GM19452 (cell line): ENCODE measurements at regions not wholly inside any gene's neighbourhood (a gene's known extent, or its start where the extent isn't known, plus 50 kb on each side); places are given as distances from the start of the nearest gene placed in this dataset.

Experiments
- ATAC-seq: cut with Tn5 transposase; IDR thresholded peaks from one replicate; pipeline ENCODE4 v1.9.1; 2021; ENCODE audit not compliant: unreplicated experiment

DNA sequence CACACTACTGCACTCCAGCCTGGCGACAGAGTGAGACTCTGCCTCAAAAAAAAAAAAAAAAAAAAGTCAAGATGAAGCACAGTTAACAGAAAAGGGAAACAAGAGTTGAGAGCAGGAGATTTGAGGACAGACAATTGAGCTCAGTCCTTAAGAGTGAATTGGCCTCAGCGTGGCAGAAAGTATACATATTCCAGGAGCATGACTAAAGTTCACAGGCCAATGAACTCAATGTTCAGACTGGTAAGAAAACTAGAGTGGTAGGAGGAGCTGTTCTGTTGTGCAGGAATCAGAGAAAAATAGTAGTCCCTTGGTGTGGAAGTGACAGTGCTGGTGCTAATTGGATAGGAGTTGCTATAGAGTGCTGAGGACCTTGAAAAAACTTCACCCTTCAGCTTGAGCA, 60.0 kb downstream of the NRN1 start:
- ATAC-seq = no peak

DNA sequence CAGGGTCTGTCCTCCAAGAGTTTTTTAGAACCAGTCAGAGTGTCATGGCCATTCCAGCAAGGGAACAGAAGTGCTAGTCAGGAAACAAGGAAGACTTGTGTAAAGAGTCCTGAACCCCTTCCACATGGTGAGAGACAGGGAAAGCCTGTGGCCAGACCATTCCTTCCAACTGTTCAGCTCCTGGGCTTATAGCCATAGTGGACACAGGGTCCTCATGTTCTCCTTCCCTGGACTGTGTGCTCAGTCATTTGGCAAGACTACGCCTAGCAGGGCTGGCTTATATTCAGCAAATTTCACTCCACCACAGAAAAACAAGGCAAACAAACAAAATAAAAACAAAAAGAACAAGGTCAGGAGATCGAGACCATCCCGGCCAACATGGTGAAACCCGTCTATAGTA, 60.5 kb downstream of the NRN1 start:
- no peak for ATAC-seq

- no peak for ATAC-seq
Observed at GRCh38 chr6:5943591-5943990, 63.1 kb downstream of the NRN1 start.

- no peak for ATAC-seq
Observed at GRCh38 chr6:5942591-5942990, 64.1 kb downstream of the NRN1 start.

GRCh38 chr6:5941188-5941587, 65.5 kb downstream of the NRN1 start:
- ATAC-seq = no peak

- no peak for ATAC-seq
Observed at GRCh38 chr6:5938934-5939333, 67.8 kb downstream of the NRN1 start.

- ATAC-seq = no peak
Observed at GRCh38 chr6:5937936-5938706, 68.6 kb downstream of the NRN1 start.

DNA sequence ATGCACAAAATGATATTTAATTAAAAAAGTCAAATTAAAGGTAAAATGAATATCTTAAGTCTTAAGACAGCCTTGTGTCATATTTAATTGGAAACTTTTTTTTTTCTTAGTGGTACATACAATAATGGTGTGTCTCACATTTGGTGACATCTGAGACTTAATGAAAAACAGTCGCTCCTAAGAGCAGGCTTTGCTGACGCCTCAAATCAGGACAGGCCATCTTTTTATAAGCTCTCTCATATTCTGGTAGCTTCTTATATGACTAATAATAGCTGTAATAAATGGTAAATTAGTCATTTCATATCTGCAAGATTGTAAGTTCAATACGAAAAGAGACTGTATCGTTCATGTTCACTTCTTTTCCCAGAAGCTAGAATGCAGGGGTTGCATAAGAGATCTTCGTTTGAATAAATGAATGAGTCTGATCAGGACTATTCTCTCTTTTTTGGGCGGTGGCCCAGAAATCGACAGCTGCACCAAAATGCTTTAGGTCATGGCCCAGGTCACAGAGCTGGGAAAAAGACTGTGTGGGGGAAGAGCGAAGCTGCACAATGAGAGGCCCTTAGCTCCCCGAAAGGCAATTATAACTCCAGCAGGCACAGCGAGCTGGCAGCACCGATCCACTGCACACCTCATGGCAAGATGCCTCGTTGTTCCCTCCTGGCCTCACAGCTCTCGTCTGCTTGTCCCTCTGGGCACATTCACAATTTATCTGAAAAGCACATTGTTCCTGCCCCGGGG, 69.4 kb downstream of the NRN1 start:
- no peak for ATAC-seq

GRCh38 chr6:5936631-5937030, 70.1 kb downstream of the NRN1 start:
- ATAC-seq = no peak

GRCh38 chr6:5936140-5936539, 70.6 kb downstream of the NRN1 start:
- ATAC-seq = no peak

- ATAC-seq = no peak
Observed at GRCh38 chr6:5930968-5931367, 75.8 kb downstream of the NRN1 start.

DNA sequence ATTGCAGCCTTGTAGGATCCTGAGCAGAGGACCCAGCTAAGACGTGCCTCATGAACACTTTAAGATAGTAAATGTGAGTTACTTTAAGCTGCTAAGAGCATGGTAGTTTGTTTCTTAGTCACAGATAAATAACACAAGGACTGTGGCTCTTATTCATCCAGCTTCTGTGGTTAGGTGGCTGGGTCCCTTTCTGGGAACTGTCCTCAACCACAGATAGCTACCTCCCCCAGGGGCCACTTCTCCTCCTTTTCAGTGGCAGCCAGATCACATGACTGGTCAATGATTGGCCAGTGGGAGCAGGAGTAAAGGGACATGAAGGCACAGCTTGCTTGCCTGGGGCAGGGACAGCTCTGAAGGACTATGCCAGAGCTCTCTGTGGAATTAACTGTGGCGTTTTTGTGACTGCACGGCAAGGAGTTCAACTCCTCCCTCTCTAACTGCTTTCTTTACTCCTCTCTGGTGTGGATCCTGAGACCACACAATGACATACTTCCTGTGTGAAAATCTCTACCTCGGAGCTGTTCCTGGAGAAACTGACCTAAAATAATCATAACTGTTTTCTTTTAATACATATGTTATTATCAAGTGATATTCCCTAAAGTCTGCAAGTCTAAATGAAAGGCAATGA, 76.5 kb downstream of the NRN1 start:
- ATAC-seq = no peak

DNA sequence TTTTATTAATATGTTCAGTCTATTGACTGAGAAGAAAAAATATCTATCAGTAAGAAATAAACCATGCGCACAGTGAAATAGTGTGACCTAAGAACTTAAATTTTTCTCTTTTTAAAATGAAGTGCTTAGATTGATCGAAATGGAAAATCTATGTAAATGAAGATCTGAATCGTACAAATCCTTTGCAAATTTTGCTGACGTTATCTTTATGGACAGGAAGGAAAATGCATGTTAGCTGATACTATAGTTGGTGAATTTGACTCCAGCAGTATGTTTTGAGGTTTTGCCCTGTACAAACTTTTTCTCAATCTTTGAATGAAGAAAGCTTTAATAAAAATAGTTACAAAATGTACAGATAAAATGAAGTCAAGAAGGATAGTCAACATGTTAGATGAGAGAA, 82.9 kb downstream of the NRN1 start:
- ATAC-seq = no peak

- ATAC-seq = no peak
Observed at GRCh38 chr6:5922230-5922629, 84.5 kb downstream of the NRN1 start.

DNA sequence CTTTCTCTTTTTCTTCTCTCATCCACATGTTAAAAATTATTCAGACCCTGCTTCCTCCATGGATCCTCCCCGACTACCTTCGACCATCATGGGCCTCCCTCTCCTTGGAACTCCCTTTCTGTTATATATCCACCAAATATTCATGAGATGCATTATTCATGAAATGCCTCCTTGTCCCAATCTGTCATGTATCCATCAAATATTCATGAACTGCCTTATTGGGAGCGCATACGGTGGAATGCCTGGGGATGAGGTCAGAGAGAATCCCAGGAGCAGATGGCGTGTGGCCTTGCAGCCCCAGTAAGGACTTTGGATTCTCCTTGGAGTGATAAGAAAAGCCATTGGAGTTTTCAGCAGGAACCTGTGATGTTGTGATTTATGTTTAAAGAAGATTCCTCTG, 97.0 kb downstream of the NRN1 start:
- ATAC-seq = no peak

DNA sequence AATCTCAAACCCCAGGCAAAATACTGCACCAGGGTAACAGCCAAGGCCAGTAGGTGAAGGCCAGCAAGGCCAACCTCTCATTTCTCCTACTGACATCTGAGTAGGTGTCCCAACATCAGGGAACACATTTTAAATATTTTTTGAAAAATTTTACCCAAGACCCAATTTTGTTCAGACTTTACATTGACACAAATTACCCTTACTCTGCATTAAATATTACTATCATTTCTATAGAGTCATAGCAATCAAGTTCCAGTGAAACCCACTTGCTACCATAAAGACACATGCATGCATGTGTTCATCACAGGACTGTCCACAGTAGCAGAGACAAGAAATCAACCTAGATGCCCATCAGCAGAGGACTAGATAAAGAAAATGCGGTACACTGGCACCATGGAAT, 99.9 kb downstream of the NRN1 start:
- no peak for ATAC-seq

DNA sequence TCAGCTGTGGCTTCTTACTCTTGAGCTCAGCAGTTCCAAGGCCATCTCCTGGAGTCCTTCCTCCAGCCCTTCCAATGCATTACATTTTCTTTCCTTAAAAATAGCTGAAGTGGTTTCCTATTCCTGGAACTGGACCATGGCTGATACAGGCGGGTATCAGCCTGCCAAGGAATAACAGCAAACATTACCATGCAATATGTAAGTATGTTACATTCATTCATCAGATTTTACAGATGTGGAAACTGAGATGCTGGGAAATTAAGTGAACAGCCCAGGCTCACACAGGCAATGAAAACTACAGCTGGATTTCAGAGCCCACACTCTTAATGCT, 100.4 kb downstream of the NRN1 start:
- no peak for ATAC-seq

DNA sequence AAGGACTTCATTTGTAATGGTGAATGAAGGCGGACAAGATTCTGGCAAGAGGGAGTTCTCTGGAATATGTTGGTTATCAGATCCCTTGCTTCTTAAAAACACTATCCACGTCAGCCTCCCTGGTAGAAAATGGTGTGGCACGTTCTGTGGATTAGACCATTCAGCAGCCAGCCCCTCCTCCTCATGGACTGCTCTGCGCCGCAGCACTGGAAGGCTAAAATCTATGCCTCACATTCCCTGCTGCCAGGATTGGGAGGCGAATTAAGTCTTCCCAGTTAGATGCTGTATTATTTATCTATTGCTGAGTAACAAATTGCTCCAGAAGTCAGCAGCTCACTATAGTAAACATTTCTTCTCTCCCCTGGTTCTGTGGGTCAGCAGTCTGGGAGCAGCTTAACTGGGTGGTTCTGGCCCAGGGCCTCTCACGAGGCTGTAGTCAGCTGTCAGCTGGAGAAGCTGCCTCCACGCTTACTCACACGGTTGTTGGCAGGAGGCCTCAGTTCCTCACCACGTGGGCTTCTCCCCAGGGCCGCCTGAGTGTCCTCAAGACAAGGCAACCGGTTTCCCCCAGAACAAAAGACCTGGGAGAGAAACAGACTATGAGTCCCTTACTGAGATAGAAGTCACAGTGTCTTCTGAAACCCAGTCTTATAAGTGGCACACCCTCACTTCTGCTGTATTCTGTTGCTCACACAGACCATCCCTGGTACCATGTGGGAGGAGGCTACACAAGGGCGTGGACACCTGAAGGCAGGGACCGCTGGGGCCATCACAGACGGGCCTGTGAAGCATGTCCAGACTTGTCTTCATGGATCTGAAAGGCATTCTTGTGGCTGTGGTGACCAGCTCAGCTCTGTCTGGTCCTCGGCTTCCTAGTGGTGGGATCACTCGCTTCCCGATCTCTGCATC, 101.0 kb downstream of the NRN1 start:
- no peak for ATAC-seq

GRCh38 chr6:5904532-5904931, 102.2 kb downstream of the NRN1 start:
- no peak for ATAC-seq

GRCh38 chr6:5899216-5900045, 107.3 kb downstream of the NRN1 start:
- no peak for ATAC-seq
